Gastrocnemius medialis (tissue), 4 donors: ENCODE measurements at regions not wholly inside any gene's neighbourhood (a gene's known extent, or its start where the extent isn't known, plus 50 kb on each side); places are given as distances from the start of the nearest gene placed in this dataset.

Source experiments
- POLR2A ChIP-seq, 2 donors: fragments of 450-650 bp; IDR thresholded peaks; one replicate each; pipeline ENCODE4 v1.6.1; 2017; ENCODE audit warnings: antibody characterized with exemption in 2 of 2, mild to moderate bottlenecking in 2 of 2, moderate library complexity in 2 of 2
- TF ChIP-seq, protein P1 (sequence below), 5 experiments: fragments of 450-650 bp in 3 of 5; fragments of 200-600 bp in 2 of 5; sonication (generic) in 2 of 5; IDR thresholded peaks in 4 of 5; conservative IDR thresholded peaks in 1 of 5; 1 replicate in 4 of 5; 2 replicates in 1 of 5; pipeline ENCODE4 v1.5.1; 2016 to 2019; ENCODE audit warnings: antibody characterized with exemption in 5 of 5, mild to moderate bottlenecking in 3 of 5, moderate library complexity in 3 of 5

GRCh38 chr5:153367466-153367865, 123.0 kb upstream of the GRIA1 start:
- TF ChIP-seq POLR2A (IDR thresholded peaks at IDR 0.05), result no peak
- TF ChIP-seq, protein P1, sequence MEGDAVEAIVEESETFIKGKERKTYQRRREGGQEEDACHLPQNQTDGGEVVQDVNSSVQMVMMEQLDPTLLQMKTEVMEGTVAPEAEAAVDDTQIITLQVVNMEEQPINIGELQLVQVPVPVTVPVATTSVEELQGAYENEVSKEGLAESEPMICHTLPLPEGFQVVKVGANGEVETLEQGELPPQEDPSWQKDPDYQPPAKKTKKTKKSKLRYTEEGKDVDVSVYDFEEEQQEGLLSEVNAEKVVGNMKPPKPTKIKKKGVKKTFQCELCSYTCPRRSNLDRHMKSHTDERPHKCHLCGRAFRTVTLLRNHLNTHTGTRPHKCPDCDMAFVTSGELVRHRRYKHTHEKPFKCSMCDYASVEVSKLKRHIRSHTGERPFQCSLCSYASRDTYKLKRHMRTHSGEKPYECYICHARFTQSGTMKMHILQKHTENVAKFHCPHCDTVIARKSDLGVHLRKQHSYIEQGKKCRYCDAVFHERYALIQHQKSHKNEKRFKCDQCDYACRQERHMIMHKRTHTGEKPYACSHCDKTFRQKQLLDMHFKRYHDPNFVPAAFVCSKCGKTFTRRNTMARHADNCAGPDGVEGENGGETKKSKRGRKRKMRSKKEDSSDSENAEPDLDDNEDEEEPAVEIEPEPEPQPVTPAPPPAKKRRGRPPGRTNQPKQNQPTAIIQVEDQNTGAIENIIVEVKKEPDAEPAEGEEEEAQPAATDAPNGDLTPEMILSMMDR (IDR thresholded peaks at IDR 0.05 in 4 of 5, conservative IDR thresholded peaks at IDR 0.05 in 1 of 5), result no peak
